OCI-LY1 (cell line): ENCODE measurements at regions not wholly inside any gene's neighbourhood (a gene's known extent, or its start where the extent isn't known, plus 50 kb on each side); places are given as distances from the start of the nearest gene placed in this dataset.

Experiments used
- H2AFZ ChIP-seq: fragments of 200-600 bp; sonication (generic), shearing (Covaris generic); 2 replicates; pipeline ENCODE4 v1.6.0; 2014; ENCODE audit warnings: antibody characterized with exemption, mild to moderate bottlenecking, low read length
- H3F3A ChIP-seq: fragments of 200-600 bp; sonication (generic), shearing (Covaris generic); 2 replicates; pipeline ENCODE4 v1.6.0; 2014; ENCODE audit warnings: mild to moderate bottlenecking, antibody characterized with exemption, low read length, moderate library complexity; ENCODE audit not compliant: insufficient read depth
- H3K27ac ChIP-seq: fragments of 200-600 bp; sonication (generic); 2 replicates; pipeline ENCODE4 v1.5.1; 2014; ENCODE audit warnings: low read length, mixed run types, mild to moderate bottlenecking, low read depth; ENCODE audit not compliant: poor library complexity, severe bottlenecking
- H3K27me3 ChIP-seq: fragments of 200-600 bp; sonication (generic); 2 replicates; pipeline ENCODE4 v1.6.0; 2014; ENCODE audit warnings: antibody characterized with exemption, mild to moderate bottlenecking, low read length, moderate library complexity; ENCODE audit not compliant: insufficient read depth
- H3K36me3 ChIP-seq: fragments of 200-600 bp; sonication (generic); 2 replicates; pipeline ENCODE4 v1.6.1; 2014; ENCODE audit warnings: mild to moderate bottlenecking, antibody characterized with exemption, low read length, moderate library complexity, mixed read lengths; ENCODE audit not compliant: insufficient read depth
- H3K4me1 ChIP-seq: fragments of 200-600 bp; sonication (generic); 2 replicates; pipeline ENCODE4 v1.5.1; 2014; ENCODE audit warnings: mild to moderate bottlenecking, low read length, moderate library complexity; ENCODE audit not compliant: insufficient read depth, severe bottlenecking
- H3K4me2 ChIP-seq: fragments of 200-600 bp; sonication (generic), shearing (Covaris generic); 2 replicates; pipeline ENCODE4 v1.6.1; 2014; ENCODE audit warnings: low read length
- H3K4me3 ChIP-seq: fragments of 200-600 bp; sonication (generic); 2 replicates; pipeline ENCODE4 v1.5.1; 2014; ENCODE audit warnings: low read length, low read depth, mild to moderate bottlenecking, mixed read lengths; ENCODE audit not compliant: poor library complexity, severe bottlenecking
- H3K79me2 ChIP-seq: fragments of 200-600 bp; shearing (Covaris generic); 2 replicates; pipeline ENCODE4 v1.6.1; 2016; ENCODE audit warnings: mixed run types, low read length, mixed read lengths; ENCODE audit not compliant: insufficient read depth
- H3K9ac ChIP-seq: fragments of 200-600 bp; sonication (generic), shearing (Covaris generic); 2 replicates; pipeline ENCODE4 v1.6.1; 2014; ENCODE audit warnings: mild to moderate bottlenecking, low read length, mixed read lengths
- H3K9me2 ChIP-seq: fragments of 200-600 bp; sonication (generic), shearing (Covaris generic); 2 replicates; pipeline ENCODE4 v1.6.1; 2014; ENCODE audit warnings: low read depth, mild to moderate bottlenecking, low read length, mixed read lengths
- H3K9me3 ChIP-seq: fragments of 200-600 bp; shearing (Covaris generic); 2 replicates; pipeline ENCODE4 v1.6.1; 2014; ENCODE audit warnings: low read length, mixed read lengths
- H4K20me1 ChIP-seq: fragments of 200-600 bp; sonication (generic), shearing (Covaris generic); 2 replicates; pipeline ENCODE4 v1.6.0; 2016; ENCODE audit warnings: mild to moderate bottlenecking, low read length; ENCODE audit not compliant: insufficient read depth
- EZH2 ChIP-seq: fragments of 200-600 bp; sonication (generic), shearing (Covaris generic); IDR thresholded peaks from 2 replicates; pipeline ENCODE4 v1.8.0; 2017; ENCODE audit warnings: borderline replicate concordance, mixed run types, mild to moderate bottlenecking, antibody characterized with exemption, low read length, moderate library complexity, mixed read lengths
- TF ChIP-seq, protein P1 (sequence below): fragments of 200-600 bp; sonication (generic), shearing (Covaris generic); IDR thresholded peaks from 2 replicates; pipeline ENCODE4 v1.5.1; 2017; ENCODE audit warnings: mild to moderate bottlenecking, antibody characterized with exemption, low read length, moderate library complexity, mixed read lengths

- Histone ChIP-seq H3K4me1 (no peaks in the 10 kb centered on the region), H3K27ac (no peak overlapping the region), H4K20me1 (no peaks in the 10 kb centered on the region), H3K9me2 (no peaks in the 10 kb centered on the region), H3K36me3 (no peaks in the 10 kb centered on the region), H2AFZ (no peak overlapping the region), H3K9ac (no peak overlapping the region), H3K4me3 (no peak overlapping the region), H3K27me3 (no peaks in the 10 kb centered on the region), H3F3A (no peaks in the 10 kb centered on the region), H3K79me2 (no peaks in the 10 kb centered on the region), H3K4me2 (no peak overlapping the region), H3K9me3 (no peaks in the 10 kb centered on the region)
- TF ChIP-seq, protein P1, sequence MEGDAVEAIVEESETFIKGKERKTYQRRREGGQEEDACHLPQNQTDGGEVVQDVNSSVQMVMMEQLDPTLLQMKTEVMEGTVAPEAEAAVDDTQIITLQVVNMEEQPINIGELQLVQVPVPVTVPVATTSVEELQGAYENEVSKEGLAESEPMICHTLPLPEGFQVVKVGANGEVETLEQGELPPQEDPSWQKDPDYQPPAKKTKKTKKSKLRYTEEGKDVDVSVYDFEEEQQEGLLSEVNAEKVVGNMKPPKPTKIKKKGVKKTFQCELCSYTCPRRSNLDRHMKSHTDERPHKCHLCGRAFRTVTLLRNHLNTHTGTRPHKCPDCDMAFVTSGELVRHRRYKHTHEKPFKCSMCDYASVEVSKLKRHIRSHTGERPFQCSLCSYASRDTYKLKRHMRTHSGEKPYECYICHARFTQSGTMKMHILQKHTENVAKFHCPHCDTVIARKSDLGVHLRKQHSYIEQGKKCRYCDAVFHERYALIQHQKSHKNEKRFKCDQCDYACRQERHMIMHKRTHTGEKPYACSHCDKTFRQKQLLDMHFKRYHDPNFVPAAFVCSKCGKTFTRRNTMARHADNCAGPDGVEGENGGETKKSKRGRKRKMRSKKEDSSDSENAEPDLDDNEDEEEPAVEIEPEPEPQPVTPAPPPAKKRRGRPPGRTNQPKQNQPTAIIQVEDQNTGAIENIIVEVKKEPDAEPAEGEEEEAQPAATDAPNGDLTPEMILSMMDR = no peak
- no peak for TF ChIP-seq EZH2
Measured at GRCh38 chr10:3908183-3908582, 123.2 kb upstream of the KLF6 start.

GRCh38 chr10:3907514-3907913 lies 122.5 kb upstream of the KLF6 start:
- Histone ChIP-seq H3K4me1 (peaks cover 5% of the 10 kb centered on the region), H3F3A (no peaks in the 10 kb centered on the region), H3K4me3 (no peak overlapping the region), H3K79me2 (no peaks in the 10 kb centered on the region), H3K9me2 (no peaks in the 10 kb centered on the region), H3K27ac (no peak overlapping the region), H4K20me1 (no peaks in the 10 kb centered on the region), H3K27me3 (no peaks in the 10 kb centered on the region), H3K9me3 (no peaks in the 10 kb centered on the region), H3K4me2 (no peak overlapping the region), H3K9ac (no peak overlapping the region), H3K36me3 (no peaks in the 10 kb centered on the region), H2AFZ (no peak overlapping the region)
- TF ChIP-seq, protein P1 = no peak
- no peak for TF ChIP-seq EZH2

GRCh38 chr10:3906511-3907111 lies 121.6 kb upstream of the KLF6 start:
- Histone ChIP-seq H3K4me3 (no peak overlapping the region), H2AFZ (no peak overlapping the region), H3F3A (no peaks in the 10 kb centered on the region)

More at GRCh38 chr10:3906511-3907111, 121.6 kb upstream of the KLF6 start:
- Histone ChIP-seq H3K9me2 (no peaks in the 10 kb centered on the region), H3K27ac (no peak overlapping the region), H3K4me1 (peaks cover 10% of the 10 kb centered on the region), H3K4me2 (no peak overlapping the region), H3K79me2 (no peaks in the 10 kb centered on the region), H3K36me3 (no peaks in the 10 kb centered on the region), H3K9ac (no peak overlapping the region), H3K9me3 (no peaks in the 10 kb centered on the region), H3K27me3 (no peaks in the 10 kb centered on the region), H4K20me1 (no peaks in the 10 kb centered on the region)
- no peak for TF ChIP-seq EZH2
- TF ChIP-seq, protein P1 = no peak
